HG02981 (cell line): ENCODE measurements at regions not wholly inside any gene's neighbourhood (a gene's known extent, or its start where the extent isn't known, plus 50 kb on each side); places are given as distances from the start of the nearest gene placed in this dataset.

Experiments used
- ATAC-seq: cut with Tn5 transposase; IDR thresholded peaks from one replicate; pipeline ENCODE4 v1.9.1; 2021; ENCODE audit warnings: mild to moderate bottlenecking, moderate library complexity; ENCODE audit not compliant: unreplicated experiment

GRCh38 chr4:24013668-24014422, 124.0 kb upstream of the PPARGC1A start:
- no peak for ATAC-seq

- no peak for ATAC-seq
Observed at GRCh38 chr4:24010994-24011393, 121.1 kb upstream of the PPARGC1A start.

- no peak for ATAC-seq
Observed at GRCh38 chr4:24010573-24010972, 120.7 kb upstream of the PPARGC1A start.

- ATAC-seq, result no peak
Observed at GRCh38 chr4:24007860-24008261, 118.0 kb upstream of the PPARGC1A start.

- ATAC-seq, result no peak
Observed at GRCh38 chr4:24006269-24006668, 116.4 kb upstream of the PPARGC1A start.

- ATAC-seq, result no peak
Observed at GRCh38 chr4:24003926-24004325, 114.1 kb upstream of the PPARGC1A start.

- ATAC-seq, result no peak
Observed at GRCh38 chr4:24003496-24003895, 113.6 kb upstream of the PPARGC1A start.

- ATAC-seq, result no peak
Observed at GRCh38 chr4:24002330-24002966, 112.6 kb upstream of the PPARGC1A start.

- no peak for ATAC-seq
Observed at GRCh38 chr4:24001486-24002329, 111.9 kb upstream of the PPARGC1A start.

- ATAC-seq, result no peak
Observed at GRCh38 chr4:24000470-24000831, 110.6 kb upstream of the PPARGC1A start.

- no peak for ATAC-seq
Observed at GRCh38 chr4:23999714-24000469, 110.0 kb upstream of the PPARGC1A start.

GRCh38 chr4:23993373-23993772, 103.5 kb upstream of the PPARGC1A start:
- no peak for ATAC-seq

- no peak for ATAC-seq
Observed at GRCh38 chr4:23991444-23991843, 101.6 kb upstream of the PPARGC1A start.

- ATAC-seq, result no peak
Observed at GRCh38 chr4:23986270-23986669, 96.4 kb upstream of the PPARGC1A start.

- ATAC-seq, result no peak
Observed at GRCh38 chr4:23981328-23981727, 91.5 kb upstream of the PPARGC1A start.

GRCh38 chr4:23979534-23979933, 89.7 kb upstream of the PPARGC1A start:
- no peak for ATAC-seq

GRCh38 chr4:23978002-23978401, 88.2 kb upstream of the PPARGC1A start:
- no peak for ATAC-seq

GRCh38 chr4:23976423-23976822, 86.6 kb upstream of the PPARGC1A start:
- ATAC-seq, result no peak

- ATAC-seq, result no peak
Observed at GRCh38 chr4:23973308-23973855, 83.5 kb upstream of the PPARGC1A start.

- no peak for ATAC-seq
Observed at GRCh38 chr4:23972805-23973204, 83.0 kb upstream of the PPARGC1A start.

GRCh38 chr4:23972187-23972586, 82.3 kb upstream of the PPARGC1A start:
- no peak for ATAC-seq
